LNCaP clone FGC (cell line): ENCODE measurements at regions not wholly inside any gene's neighbourhood (a gene's known extent, or its start where the extent isn't known, plus 50 kb on each side); places are given as distances from the start of the nearest gene placed in this dataset.
"Not testable (repeated sequence)": the region's sequence is repeated elsewhere in the genome, so short reads cannot be mapped to it uniquely, and the experiment has no call there.

Experiments used
- DNase-seq: peaks from one replicate; pipeline ENCODE4 v3.0.0-alpha.2; 2011; ENCODE audit warnings: low read depth
- H3K4me3 ChIP-seq: 2 replicates; pipeline ENCODE4 v1.5.1; 2011; ENCODE audit warnings: mild to moderate bottlenecking, low read depth, low read length, control low read depth
- TF ChIP-seq, protein P1 (sequence below): IDR thresholded peaks from 2 replicates; pipeline ENCODE4 v1.5.1; 2012; ENCODE audit warnings: mild to moderate bottlenecking; ENCODE audit not compliant: control insufficient read depth, insufficient read depth; ENCODE audit errors: extremely low read depth

DNA sequence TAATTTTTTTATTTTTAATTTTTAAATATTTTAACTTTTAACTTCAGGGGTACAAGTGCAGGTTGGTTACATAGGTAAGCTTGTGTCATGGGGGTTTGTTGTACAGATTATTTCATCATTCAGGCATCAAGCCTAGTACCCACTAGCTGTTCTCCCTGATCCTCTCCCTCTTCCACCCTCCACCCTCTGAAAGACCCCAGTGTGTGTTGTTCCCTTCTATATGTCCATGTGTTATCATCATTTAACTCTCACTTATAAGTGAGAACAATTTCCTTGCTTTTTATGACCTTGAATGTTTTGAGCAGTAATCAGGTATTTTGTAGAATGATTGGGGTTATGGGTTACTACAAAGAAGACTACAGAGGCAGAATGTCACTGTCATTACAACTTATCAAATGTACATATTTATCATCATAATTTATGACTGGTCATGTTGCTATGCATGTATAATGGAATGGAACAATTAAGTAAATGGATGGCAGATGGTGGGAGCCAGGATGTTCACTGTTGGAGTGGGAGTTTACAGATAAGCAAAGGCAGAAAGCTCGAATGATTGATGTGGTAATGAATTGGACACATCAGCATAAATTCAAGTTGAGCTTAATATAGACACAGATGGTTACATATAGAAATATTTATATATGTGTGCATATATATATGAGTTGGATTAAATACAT is 563.8 kb upstream of the ROBO1 start:
- H3K4me3 ChIP-seq, result no peak overlapping the region
- DNase-seq, result no peak
- TF ChIP-seq, protein P1, sequence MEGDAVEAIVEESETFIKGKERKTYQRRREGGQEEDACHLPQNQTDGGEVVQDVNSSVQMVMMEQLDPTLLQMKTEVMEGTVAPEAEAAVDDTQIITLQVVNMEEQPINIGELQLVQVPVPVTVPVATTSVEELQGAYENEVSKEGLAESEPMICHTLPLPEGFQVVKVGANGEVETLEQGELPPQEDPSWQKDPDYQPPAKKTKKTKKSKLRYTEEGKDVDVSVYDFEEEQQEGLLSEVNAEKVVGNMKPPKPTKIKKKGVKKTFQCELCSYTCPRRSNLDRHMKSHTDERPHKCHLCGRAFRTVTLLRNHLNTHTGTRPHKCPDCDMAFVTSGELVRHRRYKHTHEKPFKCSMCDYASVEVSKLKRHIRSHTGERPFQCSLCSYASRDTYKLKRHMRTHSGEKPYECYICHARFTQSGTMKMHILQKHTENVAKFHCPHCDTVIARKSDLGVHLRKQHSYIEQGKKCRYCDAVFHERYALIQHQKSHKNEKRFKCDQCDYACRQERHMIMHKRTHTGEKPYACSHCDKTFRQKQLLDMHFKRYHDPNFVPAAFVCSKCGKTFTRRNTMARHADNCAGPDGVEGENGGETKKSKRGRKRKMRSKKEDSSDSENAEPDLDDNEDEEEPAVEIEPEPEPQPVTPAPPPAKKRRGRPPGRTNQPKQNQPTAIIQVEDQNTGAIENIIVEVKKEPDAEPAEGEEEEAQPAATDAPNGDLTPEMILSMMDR, result no peak

DNA sequence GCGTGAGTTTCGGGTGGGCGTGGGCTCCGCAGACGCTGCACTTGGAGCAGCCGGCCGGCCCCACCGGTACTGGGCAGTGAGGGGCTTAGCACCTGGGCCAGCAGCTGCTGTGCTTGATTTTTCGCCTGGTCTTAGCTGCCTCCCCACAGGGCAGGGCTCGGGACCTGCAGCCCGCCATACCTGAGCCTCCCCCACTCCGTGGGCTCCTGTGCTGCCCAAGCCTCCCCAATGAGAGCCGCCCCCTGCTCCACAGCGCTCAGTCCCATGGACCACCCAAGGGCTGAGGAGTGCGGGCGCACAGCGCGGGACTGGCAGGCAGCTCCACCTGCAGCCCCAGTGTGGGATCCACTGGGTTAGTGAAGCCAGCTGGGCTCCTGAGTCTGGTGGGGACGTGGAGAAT is 546.7 kb upstream of the ROBO1 start:
- DNase-seq, H3K4me3 ChIP-seq: not testable (repeated sequence)

DNA sequence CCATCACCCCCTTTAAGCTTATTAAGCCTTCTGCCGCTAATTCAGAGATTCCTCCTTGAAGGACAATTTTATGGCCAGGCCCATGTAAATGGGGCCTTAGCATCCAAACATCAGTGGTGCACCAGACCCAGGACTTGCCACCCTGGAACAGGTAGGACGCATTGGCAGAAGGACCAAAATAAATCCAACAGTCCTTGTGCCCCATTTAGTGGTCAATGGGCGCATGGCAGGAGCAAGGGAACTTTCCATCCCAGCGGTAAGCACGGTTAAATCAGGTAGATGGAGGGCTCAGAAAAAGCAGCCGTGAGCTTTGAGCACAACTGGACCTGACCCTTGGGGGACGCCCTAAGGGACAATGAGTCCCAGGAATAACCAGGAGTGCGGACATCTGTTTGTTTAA is 540.8 kb upstream of the ROBO1 start:
- H3K4me3 ChIP-seq, result no peak overlapping the region
- no peak for DNase-seq
- TF ChIP-seq, protein P1, result peak; percentile 35

DNA sequence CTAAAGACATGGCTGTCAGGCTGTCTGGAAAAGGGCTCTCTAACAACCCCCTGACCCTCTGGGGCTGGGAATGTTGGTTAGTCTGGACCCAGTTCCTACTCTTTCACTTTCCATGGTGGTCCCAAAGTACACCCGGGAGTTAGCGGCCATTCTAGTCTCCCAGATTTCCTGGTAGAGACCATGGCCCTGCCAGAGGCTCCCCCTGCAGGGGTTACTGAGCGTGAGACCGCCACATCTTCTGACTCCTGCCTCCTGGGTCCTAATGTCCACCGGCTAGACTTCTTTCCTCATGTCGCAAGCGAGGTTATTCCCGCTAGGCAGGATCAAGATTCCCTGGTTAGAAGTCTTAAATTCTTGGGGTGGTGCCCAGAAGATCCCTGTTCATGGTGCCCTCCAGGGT is 540.0 kb upstream of the ROBO1 start:
- no peak overlapping the region for H3K4me3 ChIP-seq
- TF ChIP-seq, protein P1, result no peak
- DNase-seq, result no peak

DNA sequence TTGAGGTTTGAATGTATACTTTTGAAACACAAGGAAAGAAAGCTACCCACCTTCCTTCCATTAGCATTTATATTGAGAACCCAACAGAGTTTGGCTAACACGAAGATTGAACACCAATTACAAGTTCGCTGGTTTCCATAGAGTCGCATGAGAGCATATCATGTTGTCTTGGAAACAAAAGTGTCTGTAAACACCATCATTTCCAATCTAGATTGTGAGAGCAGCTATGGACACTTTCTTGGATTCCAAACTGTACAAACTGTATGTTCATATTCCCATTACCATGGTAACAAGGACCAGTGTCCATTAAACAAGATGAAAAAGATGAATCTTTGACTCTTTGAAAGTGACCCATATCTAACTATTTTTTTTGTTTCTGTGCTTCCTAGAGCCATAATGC is 529.9 kb upstream of the ROBO1 start:
- DNase-seq, result no peak
- H3K4me3 ChIP-seq, result no peak overlapping the region
- TF ChIP-seq, protein P1, result no peak

DNA sequence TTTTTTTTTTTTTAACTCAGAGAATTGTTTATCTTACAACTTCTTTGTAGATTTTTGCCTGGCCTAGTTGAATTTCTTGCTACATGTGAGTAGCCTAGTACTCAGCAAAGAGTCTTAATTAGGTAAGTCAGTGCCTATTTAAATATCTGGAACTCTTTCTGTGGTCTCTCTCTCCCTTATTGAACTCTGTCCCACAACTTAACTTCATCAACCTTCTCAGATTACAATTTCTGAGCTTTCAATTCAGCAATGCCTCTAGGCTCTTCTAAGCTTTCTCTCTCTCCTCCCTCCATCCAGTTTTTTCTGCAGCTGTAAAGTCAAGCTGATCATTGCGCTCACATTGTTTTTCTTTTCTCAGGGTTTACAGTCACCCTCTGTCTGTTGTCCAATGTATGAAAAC is 517.6 kb upstream of the ROBO1 start:
- no peak for DNase-seq
- TF ChIP-seq, protein P1, result no peak

DNA sequence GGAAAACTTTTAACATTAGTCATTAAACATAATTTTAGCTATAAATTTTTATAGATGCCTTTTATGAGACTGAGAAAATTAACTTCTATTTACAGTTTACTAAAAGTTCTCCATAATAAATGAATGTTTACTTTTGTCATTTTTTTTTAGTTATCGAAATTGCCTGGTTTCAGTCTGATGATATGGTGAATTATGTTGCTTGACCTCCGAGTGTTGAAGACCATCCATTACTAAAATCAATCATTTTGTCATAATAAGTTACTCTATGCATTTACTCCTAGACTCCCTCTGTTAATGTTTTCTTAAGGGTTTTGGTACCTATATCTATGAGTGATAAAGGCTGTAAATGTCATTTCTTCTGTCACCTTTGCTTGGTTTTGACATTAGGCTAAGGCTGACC is 516.0 kb upstream of the ROBO1 start:
- no peak overlapping the region for H3K4me3 ChIP-seq
- no peak for DNase-seq
- TF ChIP-seq, protein P1, result no peak

More for the DNA sequence above, 517.6 kb upstream of the ROBO1 start:
- H3K4me3 ChIP-seq, result no peak overlapping the region
